ENCODE measurements at regions not wholly inside any gene's neighbourhood (a gene's known extent, or its start where the extent isn't known, plus 50 kb on each side); places are given as distances from the start of the nearest gene placed in this dataset.
A peak's percentile ranks its signal among the peaks of the same experiment; 100 is the strongest.

DNA sequence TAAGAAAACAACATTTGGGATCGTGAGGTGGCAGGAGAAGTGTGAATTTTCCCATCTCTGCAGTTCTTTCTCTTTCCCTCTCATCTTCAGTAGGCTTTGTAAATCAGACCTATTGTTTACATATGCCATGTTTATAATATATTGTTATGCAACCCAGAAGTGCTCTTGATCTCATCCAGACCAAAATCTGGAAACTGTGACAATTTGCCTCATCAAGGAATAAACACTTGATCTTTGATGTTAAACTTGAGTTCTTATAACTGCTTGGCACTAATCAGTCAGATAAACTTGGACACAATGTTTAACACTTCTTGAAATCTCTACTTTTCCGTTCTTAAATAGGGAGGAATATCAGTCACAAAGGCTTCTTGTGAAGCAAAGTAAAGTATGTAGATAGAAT, 384.7 kb downstream of the DMRT2 start:
- DNase-seq = no peak

DNA sequence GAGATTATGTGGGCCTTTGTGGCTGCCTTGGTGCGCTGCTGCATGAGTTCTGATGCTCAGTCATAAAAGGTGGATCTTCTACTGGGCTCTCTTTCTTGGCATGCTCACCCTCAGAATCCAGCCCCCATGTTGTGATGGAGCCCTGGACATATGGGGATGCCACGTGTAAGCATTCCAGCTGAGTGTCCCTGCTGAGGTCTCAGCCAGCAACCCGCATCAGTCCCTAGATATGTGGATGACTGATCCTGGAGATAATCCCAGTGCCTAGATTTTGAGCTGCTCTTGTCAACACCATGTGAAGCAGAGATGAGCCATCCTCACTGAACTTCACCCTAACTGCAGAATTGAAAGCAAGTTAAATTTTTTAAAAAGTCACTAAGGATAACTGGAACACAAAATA, 390.1 kb downstream of the DMRT2 start:
- DNase-seq = no peak

DNA sequence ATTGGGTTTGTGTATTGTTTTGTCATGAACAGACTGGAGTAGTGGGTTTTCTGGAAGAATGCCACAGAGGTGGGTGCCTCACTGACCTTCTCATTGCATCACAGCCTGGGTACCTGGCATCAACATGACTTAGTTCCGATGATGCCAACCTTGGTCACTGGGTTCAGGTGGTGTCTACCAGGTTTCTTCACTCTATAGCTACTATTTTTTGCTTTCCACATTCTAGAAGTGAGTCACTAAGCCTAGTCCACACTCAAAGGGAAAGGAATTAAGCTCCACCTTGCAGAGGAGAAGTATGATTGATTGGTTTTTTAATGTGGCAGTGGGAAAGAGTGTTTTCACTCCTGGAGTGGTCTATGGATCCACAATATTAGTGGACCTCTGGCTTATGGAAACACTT, 391.9 kb downstream of the DMRT2 start:
- no peak for DNase-seq

DNA sequence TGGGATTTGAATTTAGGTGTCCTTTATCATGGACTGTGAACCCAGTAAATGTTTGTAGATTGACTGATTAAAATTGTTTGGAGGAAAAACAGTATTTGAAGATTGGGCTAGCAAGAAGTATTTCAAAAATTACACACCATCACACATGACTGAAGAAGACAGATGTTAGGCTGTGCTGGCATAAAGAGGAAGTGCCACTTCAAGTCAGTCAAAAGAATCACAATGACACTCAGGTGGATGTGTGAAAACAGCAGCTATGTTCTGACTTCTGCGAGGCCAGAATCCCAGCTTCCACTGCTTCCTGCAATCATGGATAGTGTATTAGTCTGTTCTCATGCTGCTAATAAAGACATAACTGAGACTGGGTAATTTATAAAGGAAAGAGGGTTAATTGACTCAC, 393.3 kb downstream of the DMRT2 start:
- DNase-seq = no peak

DNA sequence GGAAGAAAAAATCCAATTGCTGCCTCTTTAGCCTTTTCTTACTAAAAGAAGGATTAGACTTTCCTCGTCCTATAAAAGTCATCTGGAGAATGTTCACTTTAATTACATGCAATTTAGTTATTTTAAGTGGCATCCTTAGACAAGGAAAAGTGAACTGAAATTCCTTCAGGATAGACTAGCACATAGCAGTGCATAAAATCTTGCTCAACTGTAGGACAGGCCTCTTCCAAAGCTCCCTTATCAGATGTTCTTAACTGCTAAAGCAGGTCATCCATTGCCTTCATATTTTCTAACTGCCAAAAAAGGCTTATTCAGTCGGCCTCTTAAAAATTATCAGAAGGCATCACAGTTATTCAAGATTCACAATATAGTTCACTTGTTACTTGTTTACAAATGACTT, 396.5 kb downstream of the DMRT2 start:
- no peak for DNase-seq

DNA sequence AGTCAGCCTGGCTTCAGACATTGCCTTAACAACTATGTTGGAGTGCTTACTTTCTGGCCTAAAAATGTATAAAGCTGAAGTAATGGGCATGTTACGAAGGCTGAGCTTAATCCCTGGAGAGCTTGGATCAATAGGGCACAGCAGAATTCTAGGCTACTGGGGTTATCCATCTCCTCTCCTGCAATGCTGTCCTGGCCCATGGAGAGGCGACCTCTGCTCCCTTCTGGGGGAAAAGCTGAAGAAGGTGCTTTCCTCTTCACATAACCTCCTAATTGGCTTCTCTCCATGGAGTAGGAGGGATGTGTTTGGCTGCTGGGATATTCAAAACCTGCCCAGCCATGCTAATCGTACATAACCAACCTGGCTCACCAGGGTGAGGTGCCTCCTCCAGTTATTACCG, 403.5 kb downstream of the DMRT2 start:
- DNase-seq = no peak

DNA sequence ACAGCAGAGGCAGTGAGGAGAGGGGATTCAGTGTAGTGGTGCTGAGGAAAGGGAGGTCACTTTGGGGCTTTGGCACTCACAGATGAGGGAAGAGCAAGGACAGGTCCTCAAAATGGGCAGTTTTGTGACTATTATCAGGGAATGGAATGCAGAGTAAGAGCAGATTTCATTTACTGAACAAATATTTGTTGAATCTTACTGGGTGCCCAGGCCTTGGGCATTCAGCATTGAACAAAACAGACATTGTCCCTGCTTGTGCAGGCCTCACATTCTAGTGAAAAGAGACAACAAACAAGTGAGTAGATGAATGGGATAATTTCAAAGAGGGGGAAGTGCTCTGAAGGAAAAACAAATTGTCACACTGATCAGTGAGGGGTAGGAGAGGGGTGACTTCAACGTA, 404.1 kb downstream of the DMRT2 start:
- no peak for DNase-seq

DNA sequence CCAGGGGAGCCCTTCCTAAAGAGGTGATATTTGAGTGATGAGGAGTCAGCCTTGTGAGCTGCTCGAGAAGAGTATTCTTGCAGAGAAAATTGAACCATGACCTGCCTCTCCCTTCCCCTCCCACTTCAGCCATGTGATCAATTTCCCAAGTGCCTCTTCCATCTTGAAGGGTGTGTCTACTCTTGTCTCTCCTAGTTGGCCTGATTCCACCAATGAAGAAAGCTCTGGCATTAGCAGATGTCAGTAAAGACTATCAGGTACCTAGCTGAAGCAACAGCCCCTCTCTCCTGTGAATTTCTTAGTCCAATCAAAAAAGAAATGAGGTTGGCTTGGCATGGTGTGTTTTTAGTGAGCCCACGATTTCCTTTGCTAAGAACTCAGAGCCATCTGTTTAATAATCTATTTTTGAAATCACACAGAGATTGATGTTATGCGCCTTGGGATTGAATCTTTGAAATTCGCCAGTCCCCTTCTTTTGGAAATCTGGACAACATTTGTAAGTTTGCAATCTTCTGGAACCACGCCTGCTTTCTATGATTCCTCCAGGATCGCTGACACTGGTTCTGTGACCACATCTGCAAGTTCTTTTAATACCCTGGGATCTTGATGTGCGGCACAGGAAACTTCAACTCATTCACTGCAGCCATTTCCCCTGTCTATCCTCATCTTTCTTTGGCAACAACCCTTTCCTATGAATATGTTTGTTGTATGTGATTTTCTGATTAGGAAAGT, 404.6 kb downstream of the DMRT2 start:
- no peak for DNase-seq

DNA sequence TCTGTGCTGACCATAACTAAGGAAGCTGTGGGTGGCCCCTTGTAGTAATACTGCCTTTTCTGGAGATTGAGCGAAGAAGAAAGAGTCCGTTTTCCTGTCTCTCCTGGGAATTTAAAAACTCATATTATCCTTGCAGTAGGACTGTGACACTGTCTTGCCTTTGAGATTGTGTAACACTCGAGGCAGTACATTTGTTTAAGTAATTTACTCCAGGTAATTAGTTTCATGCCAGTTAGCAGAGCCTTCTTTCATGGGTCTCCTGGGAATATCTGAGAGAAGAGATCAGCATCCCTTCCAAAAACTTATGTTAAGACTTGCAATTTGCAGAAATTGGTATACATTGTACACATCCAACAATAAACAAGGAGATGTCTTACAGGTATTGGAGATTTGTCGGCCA, 405.6 kb downstream of the DMRT2 start:
- no peak for DNase-seq

DNA sequence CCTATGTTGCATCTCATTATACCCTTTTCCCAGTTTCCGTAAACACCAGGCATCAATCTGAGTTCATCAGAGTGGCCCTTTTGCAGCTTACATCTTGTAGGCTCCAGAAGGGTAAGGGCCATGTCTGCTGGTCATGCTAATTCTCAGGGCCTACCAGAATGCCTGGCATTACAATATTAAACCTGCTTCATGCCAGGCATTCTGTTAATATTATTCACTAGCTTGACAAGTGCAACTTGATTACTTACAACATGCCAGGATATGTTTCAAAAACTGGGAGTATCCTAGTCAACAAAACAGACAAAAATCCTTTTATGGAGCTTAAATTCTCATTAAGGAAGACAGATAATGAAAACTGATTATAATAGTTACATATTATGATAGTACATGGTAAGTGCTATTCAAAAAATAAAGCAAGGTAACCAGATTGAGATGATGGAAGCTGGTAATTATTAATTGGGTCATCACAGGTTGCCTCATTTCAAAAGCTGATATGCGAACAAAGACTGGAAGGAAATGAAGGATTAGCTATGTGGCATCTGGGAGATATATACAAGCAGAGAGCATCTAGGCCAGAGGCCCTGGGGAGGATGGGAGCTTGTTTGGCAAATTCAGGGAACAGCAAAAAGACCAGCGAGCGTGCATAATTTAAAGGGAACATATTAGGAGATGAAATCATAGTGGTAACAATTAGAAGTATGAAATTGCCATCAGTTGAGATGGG, 406.3 kb downstream of the DMRT2 start:
- no peak for DNase-seq

DNA sequence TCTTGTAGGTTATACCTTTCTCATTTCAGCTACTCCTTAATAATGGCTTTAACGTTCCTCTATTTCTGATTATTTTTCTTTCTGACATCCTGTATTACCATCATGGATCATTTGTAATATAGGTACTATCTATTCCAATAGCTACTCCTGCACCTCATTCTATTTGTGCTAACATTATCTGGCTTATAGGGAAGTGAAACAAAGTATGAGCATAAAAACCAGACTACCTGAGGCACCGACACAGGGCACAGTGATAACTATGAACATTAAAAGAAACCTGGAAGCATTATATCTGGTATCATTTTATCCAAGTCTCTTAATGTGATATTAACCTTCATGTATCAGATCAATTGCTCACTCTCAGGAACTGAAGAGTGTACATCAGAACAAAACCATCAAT, 407.3 kb downstream of the DMRT2 start:
- DNase-seq = no peak

DNA sequence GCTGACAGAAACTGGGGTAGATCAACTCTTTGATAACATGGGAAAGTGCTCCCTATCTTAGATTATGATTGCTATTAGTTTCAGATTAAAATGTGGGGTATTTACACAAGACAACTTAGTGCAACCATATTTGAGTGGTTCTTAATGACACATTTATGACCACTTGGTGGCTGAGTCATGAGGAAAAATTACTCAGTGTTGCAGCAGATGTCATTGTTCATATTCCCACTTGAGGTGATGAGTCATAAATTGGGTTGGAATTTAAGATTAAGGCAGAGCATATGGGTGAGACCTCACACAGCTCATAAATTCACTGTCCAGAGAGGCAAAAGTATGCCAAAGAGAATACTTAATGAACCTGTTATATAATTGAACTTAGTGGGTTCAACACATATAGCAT, 408.3 kb downstream of the DMRT2 start:
- DNase-seq = no peak

DNA sequence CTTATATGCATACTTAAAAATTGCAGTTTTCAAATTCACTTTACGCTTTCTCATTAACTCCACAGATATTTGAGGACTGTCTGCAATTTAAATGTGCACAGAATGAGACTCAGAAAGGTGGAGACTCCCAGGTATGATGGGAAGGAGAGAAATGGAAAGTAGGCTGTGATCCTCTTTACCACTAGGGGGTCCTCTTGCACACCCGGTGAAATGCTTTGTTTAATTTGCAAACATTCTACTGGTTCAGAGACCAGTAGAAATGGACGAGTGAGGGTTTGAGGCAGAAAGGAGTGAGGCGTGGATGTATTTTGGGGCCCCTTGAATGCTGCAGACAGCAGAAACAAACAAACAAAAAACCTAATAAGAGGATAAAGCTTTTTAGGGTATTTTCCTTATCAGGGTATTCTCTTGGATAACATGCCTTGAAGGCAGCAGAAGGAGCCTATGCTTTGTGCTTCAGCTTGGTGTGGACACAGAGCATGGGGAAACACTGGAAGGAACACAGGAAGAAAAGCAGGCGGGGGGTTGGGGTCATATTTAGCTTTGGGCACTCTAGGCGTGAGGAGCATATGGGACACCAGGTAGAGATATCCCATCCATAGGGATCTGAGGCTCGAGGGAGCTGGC, 410.1 kb downstream of the DMRT2 start:
- peak; percentile 10 for DNase-seq

DNA sequence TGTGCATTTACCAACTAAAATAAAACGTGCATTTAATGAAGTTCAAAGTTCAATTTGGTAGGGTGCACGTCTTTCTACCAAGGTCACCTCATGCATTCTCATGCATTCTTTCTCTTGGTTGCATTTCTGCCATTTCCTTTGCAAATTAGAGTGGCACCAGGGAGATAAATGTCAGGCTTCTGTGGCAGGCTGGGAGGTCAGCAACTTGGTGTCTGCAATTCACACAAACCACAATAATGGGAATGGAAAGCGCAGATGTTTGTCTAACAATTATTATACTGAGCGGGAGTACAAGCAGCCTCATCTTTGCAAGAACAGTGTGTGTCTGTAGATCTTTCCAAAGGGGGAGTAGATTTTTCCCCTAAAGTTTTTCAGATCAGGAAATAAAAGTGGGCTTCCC, 411.7 kb downstream of the DMRT2 start:
- no peak for DNase-seq

DNA sequence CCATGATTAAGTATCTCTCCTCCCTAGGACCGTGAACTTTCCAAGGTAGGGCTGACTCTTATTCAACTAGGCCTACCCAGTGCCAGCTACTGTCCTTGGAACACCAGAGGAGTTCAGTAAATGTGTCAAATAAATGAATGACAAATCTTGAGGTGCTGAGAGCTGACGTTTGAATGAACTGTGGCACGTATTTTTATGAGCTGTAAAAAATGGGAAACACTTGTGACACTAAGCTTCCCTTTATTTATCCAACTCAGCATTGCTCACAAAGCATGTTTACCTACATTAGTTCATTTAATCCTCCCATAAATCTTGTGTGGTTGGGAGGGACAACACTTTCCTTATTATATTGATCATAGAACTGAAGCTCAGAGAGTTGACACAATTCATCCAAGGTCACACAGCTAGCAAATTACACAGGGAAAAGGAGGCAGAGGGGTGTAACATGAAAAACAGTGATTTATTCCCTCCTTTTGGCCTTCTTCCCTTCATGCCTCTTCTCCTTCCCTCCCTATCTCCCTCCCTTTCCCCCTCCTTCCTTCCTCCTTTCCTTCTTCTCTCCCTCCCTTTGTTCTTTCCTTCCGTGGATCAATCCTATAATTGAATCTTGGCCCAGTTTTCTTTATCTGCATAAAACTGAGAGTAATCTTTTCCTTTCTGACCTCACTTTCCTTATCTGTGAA, 412.6 kb downstream of the DMRT2 start:
- DNase-seq = no peak

DNA sequence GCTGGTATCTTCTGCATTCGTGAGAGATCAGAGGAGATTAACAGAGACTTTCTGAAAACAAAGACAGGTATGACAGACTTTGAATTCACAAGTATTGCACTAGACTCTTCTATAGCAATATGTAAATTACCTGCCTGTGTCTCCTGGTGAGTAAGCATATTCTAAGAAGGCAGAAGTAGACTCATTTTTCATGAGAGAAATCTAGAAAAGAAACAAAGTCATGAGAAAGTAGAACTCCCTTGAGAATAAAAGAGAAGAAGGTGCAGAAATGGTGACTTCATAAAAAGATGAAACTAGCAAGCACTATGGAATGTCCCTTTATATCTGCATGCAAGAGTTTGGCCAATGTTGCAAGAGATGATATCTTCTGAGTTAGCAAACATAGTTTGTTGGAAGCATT, 419.8 kb downstream of the DMRT2 start:
- DNase-seq = no peak

DNA sequence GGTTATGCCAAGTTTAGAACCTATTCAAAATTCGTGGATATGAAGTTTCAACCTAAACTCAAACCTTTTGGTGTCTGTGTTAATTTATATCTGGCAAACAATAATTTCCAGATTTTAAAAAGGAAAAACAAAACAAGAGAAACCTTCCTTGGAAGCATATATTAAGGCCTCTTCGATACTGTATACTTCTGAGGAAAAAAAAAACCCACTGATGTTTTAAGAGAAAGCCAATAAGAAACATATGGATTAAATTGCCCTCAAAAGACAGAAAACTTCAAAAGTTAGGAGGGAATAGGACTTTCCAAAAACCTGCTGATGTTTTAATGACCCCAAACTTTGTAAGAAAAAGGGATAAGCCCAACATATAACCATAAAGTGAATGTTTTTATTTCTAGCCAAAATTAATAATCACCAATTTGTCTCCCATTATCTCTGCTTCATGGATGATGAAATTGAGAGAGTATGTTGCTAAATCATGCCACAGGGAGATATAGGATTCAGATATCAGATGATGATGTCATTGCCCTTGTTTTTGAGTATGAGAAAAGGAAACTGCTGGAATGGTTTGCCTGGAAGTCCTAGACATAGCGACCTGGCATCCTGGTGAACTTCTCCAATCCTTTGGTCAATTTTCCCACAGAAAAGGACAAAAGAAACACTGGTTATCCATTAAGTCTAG, 423.9 kb downstream of the DMRT2 start:
- DNase-seq = no peak

DNA sequence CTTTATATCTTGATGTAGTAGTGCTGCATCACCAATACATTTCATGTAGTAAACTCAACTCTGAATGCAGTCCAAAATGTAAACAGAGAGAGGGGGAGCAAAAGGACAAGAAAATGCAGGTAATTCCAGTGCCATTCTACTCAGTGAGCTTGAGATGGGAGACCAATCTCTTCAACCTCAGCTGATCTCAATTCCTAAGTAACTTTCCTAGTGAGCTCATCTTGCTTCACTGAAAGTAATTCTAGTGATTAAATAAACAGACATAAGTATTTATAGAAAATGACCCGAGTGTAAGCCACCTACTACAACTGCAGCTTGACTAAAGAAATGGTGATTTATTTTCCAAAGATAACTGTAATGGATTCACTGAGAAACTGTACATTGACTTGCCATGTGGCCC, 424.5 kb downstream of the DMRT2 start:
- DNase-seq = no peak

DNA sequence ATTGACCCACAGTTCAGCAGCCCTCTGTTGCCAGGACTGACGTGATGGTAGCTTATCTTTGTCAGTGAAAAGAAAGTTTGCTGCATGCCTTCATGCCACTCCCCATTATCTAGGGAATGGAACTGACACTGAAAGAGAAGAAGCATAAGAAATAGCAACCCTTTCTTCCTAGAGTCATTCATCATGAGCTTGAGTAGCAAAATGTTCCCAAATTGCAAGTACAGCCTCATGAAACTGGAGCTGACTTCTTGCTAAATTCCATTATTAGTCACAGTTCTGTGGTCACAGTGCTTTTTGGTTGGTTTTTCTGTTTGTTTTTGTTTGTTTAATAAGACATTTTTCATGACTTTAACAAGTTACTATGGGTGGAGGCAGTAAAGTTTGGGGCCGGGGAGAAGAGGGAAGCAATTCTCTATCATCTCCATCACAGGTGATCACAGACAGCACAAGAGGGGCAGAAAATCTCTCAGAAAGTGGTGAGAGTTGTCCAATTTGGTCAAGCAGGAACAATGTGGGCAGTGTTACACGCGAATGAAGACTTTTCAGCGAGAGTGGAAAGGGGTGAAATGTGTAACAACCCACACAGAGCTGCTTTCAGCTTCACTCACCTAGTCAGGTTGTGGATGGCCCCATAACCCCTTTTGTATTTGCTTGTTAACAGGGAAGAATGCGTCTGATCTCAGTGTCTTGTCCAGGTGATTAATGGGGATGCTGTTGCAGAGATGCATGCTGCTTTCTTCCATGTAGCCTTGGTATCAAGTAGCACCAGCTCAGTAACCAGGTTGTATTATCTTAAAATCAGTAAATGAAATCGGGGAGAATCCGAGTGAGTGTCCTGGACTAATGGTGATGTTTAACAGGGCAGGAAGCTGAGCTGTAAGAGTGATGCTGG, 440.4 kb downstream of the DMRT2 start:
- no peak for DNase-seq

DNA sequence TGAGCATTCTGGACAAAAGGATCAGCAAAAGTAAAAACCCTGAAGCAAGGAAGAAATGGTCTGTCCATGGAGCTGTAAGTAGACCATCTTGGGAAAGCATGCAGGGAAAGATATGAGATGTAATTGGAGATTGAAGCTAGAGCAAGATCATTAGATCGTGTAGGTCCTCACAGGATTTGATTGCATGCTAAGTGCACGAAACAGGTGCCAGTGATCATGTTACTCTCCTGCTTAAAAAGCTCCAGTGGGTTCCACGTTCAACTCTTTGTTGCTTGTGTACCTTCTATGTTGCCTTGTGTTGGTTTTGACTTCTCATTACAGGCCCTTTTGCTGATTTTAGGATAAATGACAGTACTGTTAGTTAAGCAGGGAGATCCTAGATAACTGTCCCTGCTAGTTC, 442.0 kb downstream of the DMRT2 start:
- DNase-seq = no peak

DNA sequence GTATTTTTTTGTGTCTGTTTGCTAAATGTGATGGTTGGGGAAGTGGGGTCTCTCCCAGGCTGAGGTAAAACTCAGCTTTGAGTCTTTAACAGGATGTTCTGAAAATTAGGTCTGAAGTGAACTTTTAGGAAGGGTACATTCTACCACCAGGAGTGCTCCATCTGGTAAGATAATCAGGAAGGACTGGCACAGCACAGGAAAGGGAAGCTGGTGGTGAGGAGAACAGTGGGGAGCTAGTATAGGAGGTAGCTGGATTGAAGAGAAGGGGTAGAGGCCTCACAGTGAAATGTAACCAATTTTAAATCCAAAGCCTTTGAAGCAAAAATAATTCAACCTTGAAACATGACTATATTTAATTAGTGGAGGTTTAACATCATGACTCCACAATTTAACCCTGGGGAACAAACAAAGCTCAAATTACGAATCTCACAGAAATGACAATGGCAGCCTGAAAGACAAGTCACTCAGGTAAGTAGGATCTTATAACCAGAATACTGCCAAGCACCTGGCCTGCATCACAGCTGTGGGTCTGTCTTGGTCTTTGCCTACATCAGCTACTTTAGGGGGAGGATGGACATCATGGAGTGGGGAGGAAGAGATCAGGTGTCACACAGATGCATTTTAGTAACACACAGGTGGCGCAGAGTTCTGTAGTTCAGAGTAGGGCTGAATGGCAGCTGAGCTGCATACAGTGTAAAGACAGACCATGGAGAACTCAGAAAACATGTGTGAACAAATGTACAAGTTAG, 445.3 kb downstream of the DMRT2 start:
- no peak for DNase-seq

Measured in CD4-positive, alpha-beta T cell treated with Interleukin-17A for 1 hour (primary cell).